ENCODE measurements at regions not wholly inside any gene's neighbourhood (a gene's known extent, or its start where the extent isn't known, plus 50 kb on each side); places are given as distances from the start of the nearest gene placed in this dataset.

- Mint-ChIP-seq H3K27me3 (peaks cover 0 to 11% (median 8%) of the 10 kb centered on the region in 3 donors), H3K9me3 (peaks cover 3 to 23% (median 14%) of the 10 kb centered on the region in 7 donors), H3K27ac (no peak overlapping the region), H3K4me1 (no peaks in the 10 kb centered on the region), H3K4me3 (no peak overlapping the region), H3K36me3 (no peaks in the 10 kb centered on the region)
- ATAC-seq (ENCODE audit: low read depth in 2 of 2) (no peak), DNase-seq (no peak)
Measured at GRCh38 chr17:33628500-33629346, 335.6 kb upstream of the ASIC2 start.

- Mint-ChIP-seq H3K27ac (no peak overlapping the region), H3K4me1 (peaks cover 0 to 8% (median 3%) of the 10 kb centered on the region in 3 donors), H3K27me3 (peaks cover 0 to 16% (median 4%) of the 10 kb centered on the region in 3 donors), H3K36me3 (peaks cover 0 to 8% of the 10 kb centered on the region in 2 donors), H3K9me3 (peaks cover 9 to 38% (median 27%) of the 10 kb centered on the region in 7 donors), H3K4me3 (no peak overlapping the region)
- DNase-seq (no peak), ATAC-seq (ENCODE audit: low read depth in 2 of 2) (no peak)
Measured at GRCh38 chr17:33633446-33633845, 340.4 kb upstream of the ASIC2 start.

GRCh38 chr17:33637534-33637933, 344.4 kb upstream of the ASIC2 start:
- Mint-ChIP-seq H3K36me3 (peaks cover 0 to 8% of the 10 kb centered on the region in 2 donors), H3K27ac (no peak overlapping the region), H3K4me3 (no peak overlapping the region), H3K4me1 (peaks cover 0 to 8% (median 3%) of the 10 kb centered on the region in 3 donors), H3K27me3 (peaks cover 6 to 14% (median 8%) of the 10 kb centered on the region in 3 donors), H3K9me3 (peaks cover 3 to 19% (median 13%) of the 10 kb centered on the region in 7 donors)
- DNase-seq (no peak), ATAC-seq (ENCODE audit: low read depth in 2 of 2) (no peak)

GRCh38 chr17:33639103-33639880, 346.2 kb upstream of the ASIC2 start:
- DNase-seq (no peak), ATAC-seq (ENCODE audit: low read depth in 2 of 2) (no peak)
- H3K36me3 Mint-ChIP-seq: peaks cover 0 to 8% of the 10 kb centered on the region in 2 donors
- peaks cover 0 to 8% (median 3%) of the 10 kb centered on the region in 3 donors for H3K4me1 Mint-ChIP-seq
- H3K27me3 Mint-ChIP-seq: peaks cover 6 to 14% (median 8%) of the 10 kb centered on the region in 3 donors
- H3K9me3 Mint-ChIP-seq: peaks cover 2 to 18% (median 13%) of the 10 kb centered on the region in 7 donors
- H3K4me3 Mint-ChIP-seq: peak overlapping the region in 1 of 8 donors; percentile 17
- H3K27ac Mint-ChIP-seq: no peak overlapping the region

- Mint-ChIP-seq H3K27ac (no peak overlapping the region), H3K27me3 (peaks cover 6 to 22% (median 8%) of the 10 kb centered on the region in 3 donors), H3K36me3 (peaks cover 0 to 8% of the 10 kb centered on the region in 2 donors), H3K4me1 (peaks cover 0 to 8% (median 3%) of the 10 kb centered on the region in 3 donors), H3K4me3 (no peak overlapping the region), H3K9me3 (peaks cover 2 to 16% (median 13%) of the 10 kb centered on the region in 7 donors)
- ATAC-seq (ENCODE audit: low read depth in 2 of 2): no peak
- DNase-seq: no peak
Measured at GRCh38 chr17:33640629-33641028, 347.5 kb upstream of the ASIC2 start.

- H3K27me3 Mint-ChIP-seq: peaks cover 18 to 27% (median 18%) of the 10 kb centered on the region in 3 donors
- H3K36me3 Mint-ChIP-seq: peaks cover 0 to 8% of the 10 kb centered on the region in 2 donors
- no peak overlapping the region for H3K27ac Mint-ChIP-seq
- H3K4me3 Mint-ChIP-seq: no peak overlapping the region
- ATAC-seq (ENCODE audit: low read depth in 2 of 2): no peak
- no peak for DNase-seq
- peaks cover 0 to 8% (median 3%) of the 10 kb centered on the region in 3 donors for H3K4me1 Mint-ChIP-seq
- peaks cover 2 to 14% (median 10%) of the 10 kb centered on the region in 7 donors for H3K9me3 Mint-ChIP-seq
Measured at GRCh38 chr17:33642002-33642401, 348.9 kb upstream of the ASIC2 start.

- Mint-ChIP-seq H3K36me3 (no peaks in the 10 kb centered on the region), H3K27ac (no peak overlapping the region), H3K4me1 (no peaks in the 10 kb centered on the region), H3K27me3 (peaks cover 10 to 26% (median 17%) of the 10 kb centered on the region in 3 donors), H3K9me3 (no peaks in the 10 kb centered on the region), H3K4me3 (no peak overlapping the region)
- DNase-seq (no peak), ATAC-seq (ENCODE audit: low read depth in 2 of 2) (no peak)
Measured at GRCh38 chr17:33647956-33648355, 354.9 kb upstream of the ASIC2 start.

GRCh38 chr17:33650304-33650703, 357.2 kb upstream of the ASIC2 start:
- DNase-seq: no peak
- H3K4me3 Mint-ChIP-seq: no peak overlapping the region
- no peaks in the 10 kb centered on the region for H3K36me3 Mint-ChIP-seq
- H3K27ac Mint-ChIP-seq: no peak overlapping the region
- H3K9me3 Mint-ChIP-seq: no peaks in the 10 kb centered on the region
- H3K27me3 Mint-ChIP-seq: peaks cover 10 to 17% (median 14%) of the 10 kb centered on the region in 3 donors
- no peaks in the 10 kb centered on the region for H3K4me1 Mint-ChIP-seq
- ATAC-seq (ENCODE audit: low read depth in 2 of 2): no peak

GRCh38 chr17:33651686-33652085, 358.6 kb upstream of the ASIC2 start:
- Mint-ChIP-seq H3K36me3 (no peaks in the 10 kb centered on the region), H3K4me1 (no peaks in the 10 kb centered on the region), H3K27me3 (peaks cover 4 to 11% (median 9%) of the 10 kb centered on the region in 3 donors), H3K27ac (no peak overlapping the region), H3K4me3 (no peak overlapping the region), H3K9me3 (no peaks in the 10 kb centered on the region)
- ATAC-seq (ENCODE audit: low read depth in 2 of 2) (no peak), DNase-seq (no peak)

GRCh38 chr17:33652731-33653398, 359.8 kb upstream of the ASIC2 start:
- H3K27me3 Mint-ChIP-seq: peaks cover 0 to 10% (median 5%) of the 10 kb centered on the region in 3 donors
- H3K36me3 Mint-ChIP-seq: no peaks in the 10 kb centered on the region
- H3K4me1 Mint-ChIP-seq: no peaks in the 10 kb centered on the region
- no peaks in the 10 kb centered on the region for H3K9me3 Mint-ChIP-seq
- DNase-seq: no peak
- ATAC-seq (ENCODE audit: low read depth in 2 of 2): no peak
- no peak overlapping the region for H3K4me3 Mint-ChIP-seq
- H3K27ac Mint-ChIP-seq: no peak overlapping the region

GRCh38 chr17:33653399-33653788, 360.3 kb upstream of the ASIC2 start:
- no peaks in the 10 kb centered on the region for H3K4me1 Mint-ChIP-seq
- DNase-seq (no peak), ATAC-seq (ENCODE audit: low read depth in 2 of 2) (no peak)
- no peaks in the 10 kb centered on the region for H3K9me3 Mint-ChIP-seq
- no peak overlapping the region for H3K4me3 Mint-ChIP-seq
- H3K36me3 Mint-ChIP-seq: no peaks in the 10 kb centered on the region
- peaks cover 0 to 5% (median 5%) of the 10 kb centered on the region in 3 donors for H3K27me3 Mint-ChIP-seq
- H3K27ac Mint-ChIP-seq: no peak overlapping the region

- no peaks in the 10 kb centered on the region for H3K36me3 Mint-ChIP-seq
- no peak overlapping the region for H3K4me3 Mint-ChIP-seq
- ATAC-seq (ENCODE audit: low read depth in 2 of 2) (no peak), DNase-seq (no peak)
- no peaks in the 10 kb centered on the region for H3K4me1 Mint-ChIP-seq
- peaks cover 0 to 3% (median 0%) of the 10 kb centered on the region in 7 donors for H3K9me3 Mint-ChIP-seq
- peaks cover 0 to 7% (median 0%) of the 10 kb centered on the region in 3 donors for H3K27me3 Mint-ChIP-seq
- H3K27ac Mint-ChIP-seq: no peak overlapping the region
Measured at GRCh38 chr17:33657181-33657580, 364.1 kb upstream of the ASIC2 start.

- Mint-ChIP-seq H3K27ac (no peak overlapping the region), H3K9me3 (peaks cover 0 to 3% (median 0%) of the 10 kb centered on the region in 7 donors), H3K27me3 (peaks cover 0 to 15% (median 0%) of the 10 kb centered on the region in 3 donors), H3K4me3 (peak overlapping the region in 1 of 8 donors; percentile 9), H3K36me3 (no peaks in the 10 kb centered on the region), H3K4me1 (no peaks in the 10 kb centered on the region)
- DNase-seq (no peak), ATAC-seq (ENCODE audit: low read depth in 2 of 2) (no peak)
Measured at GRCh38 chr17:33661975-33662374, 368.9 kb upstream of the ASIC2 start.
